HG02642 (cell line): ENCODE measurements at regions not wholly inside any gene's neighbourhood (a gene's known extent, or its start where the extent isn't known, plus 50 kb on each side); places are given as distances from the start of the nearest gene placed in this dataset.

ENCODE experiments used
- ATAC-seq: cut with Tn5 transposase; IDR thresholded peaks from one replicate; pipeline ENCODE4 v1.9.1; 2021; ENCODE audit warnings: mild to moderate bottlenecking; ENCODE audit not compliant: unreplicated experiment, poor library complexity

- no peak for ATAC-seq
Observed at GRCh38 chr18:61950371-61950770, 57.6 kb upstream of the RNF152 start.

GRCh38 chr18:61949946-61950345, 57.1 kb upstream of the RNF152 start:
- ATAC-seq: no peak

- no peak for ATAC-seq
Observed at GRCh38 chr18:61948846-61949438, 56.1 kb upstream of the RNF152 start.

- no peak for ATAC-seq
Observed at GRCh38 chr18:61948281-61948741, 55.5 kb upstream of the RNF152 start.

- no peak for ATAC-seq
Observed at GRCh38 chr18:61946449-61946848, 53.6 kb upstream of the RNF152 start.

- no peak for ATAC-seq
Observed at GRCh38 chr18:61943175-61943964, 50.6 kb upstream of the RNF152 start.
